ENCODE measurements at regions not wholly inside any gene's neighbourhood (a gene's known extent, or its start where the extent isn't known, plus 50 kb on each side); places are given as distances from the start of the nearest gene placed in this dataset.
A peak's percentile ranks its signal among the peaks of the same experiment; 100 is the strongest.
"Not testable (repeated sequence)": the region's sequence is repeated elsewhere in the genome, so short reads cannot be mapped to it uniquely, and the experiment has no call there.

GRCh38 chr7:35910621-35911020 lies 109.8 kb downstream of the SEPTIN7 start:
- DNase-seq = not testable (repeated sequence)

- DNase-seq = not testable (repeated sequence)
Observed at GRCh38 chr7:35913350-35913749, 112.5 kb downstream of the SEPTIN7 start.

GRCh38 chr7:35914214-35914613 lies 113.4 kb downstream of the SEPTIN7 start:
- not testable (repeated sequence) for DNase-seq

- not testable (repeated sequence) for DNase-seq
Observed at GRCh38 chr7:35915247-35915955, 114.5 kb downstream of the SEPTIN7 start.

GRCh38 chr7:35918217-35918616 lies 117.4 kb downstream of the SEPTIN7 start:
- DNase-seq = not testable (repeated sequence)

GRCh38 chr7:35919607-35920006 lies 118.8 kb downstream of the SEPTIN7 start:
- peak; percentile 29 for DNase-seq

- DNase-seq = not testable (repeated sequence)
Observed at GRCh38 chr7:35921338-35921737, 120.5 kb downstream of the SEPTIN7 start.

- DNase-seq = not testable (repeated sequence)
Observed at GRCh38 chr7:35924668-35925067, 123.8 kb downstream of the SEPTIN7 start.

- not testable (repeated sequence) for DNase-seq
Observed at GRCh38 chr7:35926966-35927365, 126.1 kb downstream of the SEPTIN7 start.

- DNase-seq = not testable (repeated sequence)
Observed at GRCh38 chr7:35931134-35931533, 130.3 kb downstream of the SEPTIN7 start.

GRCh38 chr7:35931551-35931950 lies 130.7 kb downstream of the SEPTIN7 start:
- not testable (repeated sequence) for DNase-seq

GRCh38 chr7:35940695-35941094 lies 139.8 kb downstream of the SEPTIN7 start:
- DNase-seq = not testable (repeated sequence)

- not testable (repeated sequence) for DNase-seq
Observed at GRCh38 chr7:35945621-35946020, 144.8 kb downstream of the SEPTIN7 start.

GRCh38 chr7:35955735-35956134 lies 154.9 kb downstream of the SEPTIN7 start:
- not testable (repeated sequence) for DNase-seq

GRCh38 chr7:35956988-35957387 lies 156.1 kb downstream of the SEPTIN7 start:
- not testable (repeated sequence) for DNase-seq

- not testable (repeated sequence) for DNase-seq
Observed at GRCh38 chr7:35961260-35961659, 160.4 kb downstream of the SEPTIN7 start.

- not testable (repeated sequence) for DNase-seq
Observed at GRCh38 chr7:35962607-35963006, 161.8 kb downstream of the SEPTIN7 start.

GRCh38 chr7:35967366-35968139 lies 166.7 kb downstream of the SEPTIN7 start:
- DNase-seq = no peak

GRCh38 chr7:35968140-35968940 lies 167.5 kb downstream of the SEPTIN7 start:
- DNase-seq = no peak

- DNase-seq = no peak
Observed at GRCh38 chr7:35969066-35969465, 168.2 kb downstream of the SEPTIN7 start.

- DNase-seq = no peak
Observed at GRCh38 chr7:35970458-35970857, 169.6 kb downstream of the SEPTIN7 start.

GRCh38 chr7:35971133-35971891 lies 170.5 kb downstream of the SEPTIN7 start:
- no peak for DNase-seq

Data from femur (tissue), 1 donor.